Effector CD4-positive, alpha-beta T cell (primary cell): ENCODE measurements at regions not wholly inside any gene's neighbourhood (a gene's known extent, or its start where the extent isn't known, plus 50 kb on each side); places are given as distances from the start of the nearest gene placed in this dataset.
"Not testable (repeated sequence)": the region's sequence is repeated elsewhere in the genome, so short reads cannot be mapped to it uniquely, and the experiment has no call there.

ENCODE experiments used
- DNase-seq: peaks from one replicate; pipeline ENCODE4 v3.0.0-alpha.2; 2020

DNA sequence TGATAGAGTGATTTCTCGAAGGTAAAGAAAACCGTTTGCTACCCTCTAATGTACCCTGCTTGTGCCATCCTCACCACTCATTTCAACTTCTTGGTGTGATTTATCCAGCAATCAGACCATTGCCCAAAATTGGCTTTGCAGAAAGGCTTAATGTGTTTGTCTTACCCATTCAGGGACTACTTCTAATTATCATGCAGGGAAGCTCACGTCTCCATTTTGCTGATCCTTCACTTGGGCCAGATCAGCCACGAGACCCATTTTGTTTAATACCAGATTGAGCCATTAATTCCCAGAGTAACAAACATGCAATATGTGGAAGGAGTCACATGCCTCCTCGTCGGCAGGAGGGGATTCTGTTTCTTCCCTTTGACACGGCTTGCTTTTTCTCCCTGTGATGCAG, 51.1 kb upstream of the CRY1 start:
- DNase-seq: no peak

DNA sequence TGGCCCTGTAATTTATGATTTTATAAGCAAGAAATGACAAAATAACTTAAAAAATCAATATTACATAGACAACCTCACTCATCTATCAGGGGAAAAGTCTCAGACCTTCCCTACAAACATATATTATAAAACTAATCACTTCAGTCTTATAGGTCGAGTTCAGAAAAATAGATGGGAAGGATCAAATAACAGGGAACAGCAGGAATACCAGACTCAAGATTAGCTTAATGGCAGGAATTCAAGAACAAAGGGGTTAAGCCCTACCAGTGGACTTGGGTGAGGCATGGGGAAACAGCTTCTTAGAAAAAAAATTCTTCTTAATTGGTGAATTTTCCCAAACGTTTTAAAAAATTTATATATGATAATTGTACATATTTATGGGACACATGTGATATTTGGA, 51.6 kb upstream of the CRY1 start:
- DNase-seq: no peak

DNA sequence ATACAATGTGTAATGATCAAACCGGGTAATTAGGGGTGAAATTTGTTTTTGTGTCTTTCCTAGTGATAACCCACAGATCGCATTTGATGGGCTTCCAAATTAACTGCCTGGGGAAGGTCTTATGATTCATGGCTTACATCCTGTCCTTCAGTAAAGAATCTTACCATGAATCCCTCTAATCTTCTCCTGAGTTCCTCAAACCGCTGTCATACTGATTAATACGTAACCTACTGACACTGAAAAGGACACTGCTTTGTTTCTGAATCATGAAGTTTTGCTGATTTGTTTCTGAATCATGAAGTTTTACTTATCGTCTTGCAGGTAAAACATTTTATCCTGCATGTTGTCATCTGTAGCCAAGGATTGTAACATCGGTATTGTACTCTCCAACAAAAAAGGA, 52.0 kb upstream of the CRY1 start:
- DNase-seq: no peak

DNA sequence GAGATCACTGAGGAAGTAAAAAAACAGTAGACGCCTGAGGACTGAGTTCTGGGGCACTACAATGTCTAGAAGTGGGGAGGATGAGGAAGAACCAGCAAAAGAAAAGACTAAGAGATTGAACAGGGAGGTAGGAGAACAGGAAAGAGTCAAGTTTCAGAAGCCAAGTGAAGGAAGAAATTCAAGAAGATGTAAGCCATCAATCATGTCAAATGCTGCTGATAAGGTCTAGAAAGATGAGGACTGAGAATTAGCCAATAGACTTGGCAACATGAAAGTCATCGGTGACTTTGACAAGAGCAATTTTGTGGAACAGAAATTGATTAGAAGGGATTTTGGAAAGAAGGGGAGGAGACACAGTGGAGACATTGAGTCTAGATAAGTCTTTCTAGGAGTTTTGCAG, 54.8 kb upstream of the CRY1 start:
- DNase-seq: no peak

DNA sequence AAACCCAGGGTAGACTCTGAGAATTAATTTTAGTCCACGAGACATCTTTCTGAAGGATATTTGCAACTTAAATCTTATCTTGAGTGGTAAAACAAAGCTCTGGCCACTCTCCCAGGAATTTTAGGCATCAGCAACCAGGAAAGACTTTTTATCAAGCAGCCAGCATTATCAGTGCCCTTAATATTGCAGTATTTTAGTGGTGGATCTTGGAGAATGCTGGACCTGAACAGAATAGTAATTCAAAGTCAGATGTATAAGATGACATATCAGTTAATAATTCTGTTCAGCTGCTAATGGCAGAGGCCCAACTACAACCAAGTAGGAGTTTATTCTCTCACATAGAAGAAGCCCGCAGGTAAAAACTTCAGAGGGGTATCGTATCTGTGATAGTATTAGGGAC, 59.0 kb upstream of the CRY1 start:
- DNase-seq: no peak

DNA sequence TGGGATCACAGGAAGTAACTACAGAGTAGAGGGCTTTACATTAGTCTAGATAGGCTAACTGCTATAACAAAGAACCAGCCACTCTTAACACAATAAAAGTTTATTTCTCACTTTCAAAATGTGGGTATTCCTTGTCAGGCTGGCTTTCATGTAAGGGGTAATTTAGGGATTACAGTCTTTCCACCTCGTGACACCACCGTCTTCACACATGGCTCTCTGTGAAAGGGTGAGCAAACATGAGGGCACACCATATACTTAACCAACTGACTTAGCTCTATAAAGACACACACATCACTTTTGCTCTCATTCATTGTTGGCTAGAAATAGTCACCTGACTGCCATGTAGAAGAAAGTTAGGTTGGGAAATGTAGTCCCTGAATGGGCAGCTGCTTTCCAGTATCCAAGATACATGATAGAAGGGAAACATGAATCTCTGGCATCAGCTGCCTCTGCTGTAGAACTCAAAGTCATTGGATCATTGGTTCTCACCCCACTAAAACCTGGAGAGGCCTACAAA, 66.1 kb upstream of the CRY1 start:
- no peak for DNase-seq

DNA sequence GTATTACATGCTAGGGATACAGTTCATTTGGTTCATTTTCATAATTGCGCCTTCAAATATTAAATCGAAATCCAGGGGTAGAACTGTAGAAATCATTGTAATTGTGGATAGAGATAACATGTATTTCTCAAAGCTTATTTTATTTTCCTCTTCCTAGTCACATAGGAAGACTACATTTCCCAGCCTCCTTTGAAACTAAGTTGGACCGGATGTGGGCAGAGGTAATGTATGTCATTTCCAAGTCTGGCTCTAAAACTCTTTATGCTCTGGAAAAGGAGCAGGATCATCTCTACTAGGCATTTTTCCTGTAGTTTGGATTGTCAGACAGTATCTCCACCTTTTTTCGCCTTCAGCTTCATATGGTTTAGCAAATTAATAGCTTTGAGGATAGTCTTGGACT, 70.1 kb upstream of the CRY1 start:
- no peak for DNase-seq

DNA sequence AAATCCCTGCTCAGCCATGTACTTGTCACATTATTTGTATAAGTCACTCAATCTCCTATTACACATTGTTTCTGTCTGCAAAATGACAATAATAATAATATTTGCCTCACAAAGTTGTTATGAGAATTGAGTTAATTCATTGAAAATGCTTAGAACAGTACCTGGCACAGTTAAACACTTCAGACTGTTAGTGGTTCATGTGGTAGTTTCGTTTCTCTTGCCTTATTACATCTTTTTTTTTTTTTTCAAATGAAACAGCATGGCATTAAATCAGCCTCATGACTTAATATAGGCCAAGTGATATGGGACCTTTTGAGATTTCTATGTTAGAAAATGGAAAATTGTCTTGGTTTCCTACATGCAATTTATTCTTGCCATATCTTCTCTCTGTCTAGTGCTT, 71.0 kb upstream of the CRY1 start:
- DNase-seq: no peak

DNA sequence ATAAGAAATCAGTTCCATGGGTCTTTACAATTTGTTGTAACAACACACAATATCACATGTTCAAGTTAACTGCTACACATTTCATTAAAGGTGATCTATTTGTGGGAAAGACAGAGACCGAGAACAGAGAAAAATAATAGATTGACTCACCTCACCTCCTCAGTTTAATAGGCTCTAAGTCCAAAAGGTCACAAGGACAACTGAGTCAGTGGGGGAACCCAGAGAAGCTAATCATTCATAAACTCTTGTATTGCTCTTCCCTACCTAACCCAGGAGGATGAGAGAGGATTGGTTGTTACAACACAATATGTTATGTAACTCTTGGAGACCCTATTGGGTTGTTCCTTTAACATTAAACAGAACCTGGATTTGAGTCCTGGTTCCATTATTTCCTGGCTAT, 72.2 kb upstream of the CRY1 start:
- no peak for DNase-seq

DNA sequence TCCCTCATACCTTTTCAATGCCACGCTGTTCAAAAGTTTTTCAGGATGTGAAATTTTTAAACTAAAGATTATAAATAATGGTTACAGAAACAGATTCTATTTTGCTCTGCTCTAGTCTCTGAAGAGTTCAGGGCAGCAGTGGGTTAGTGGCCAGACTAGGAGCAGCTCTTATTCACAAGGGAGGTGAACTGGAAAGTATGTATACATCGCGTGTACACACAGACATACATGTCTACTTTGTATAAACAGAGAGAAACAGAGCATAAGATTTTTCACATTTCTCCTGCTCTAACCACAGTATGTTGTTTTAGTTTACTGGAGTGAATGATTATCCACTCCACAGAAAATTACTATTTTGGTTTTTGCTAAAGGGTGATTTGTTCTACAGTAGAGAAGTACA, 74.4 kb upstream of the CRY1 start:
- DNase-seq: no peak

DNA sequence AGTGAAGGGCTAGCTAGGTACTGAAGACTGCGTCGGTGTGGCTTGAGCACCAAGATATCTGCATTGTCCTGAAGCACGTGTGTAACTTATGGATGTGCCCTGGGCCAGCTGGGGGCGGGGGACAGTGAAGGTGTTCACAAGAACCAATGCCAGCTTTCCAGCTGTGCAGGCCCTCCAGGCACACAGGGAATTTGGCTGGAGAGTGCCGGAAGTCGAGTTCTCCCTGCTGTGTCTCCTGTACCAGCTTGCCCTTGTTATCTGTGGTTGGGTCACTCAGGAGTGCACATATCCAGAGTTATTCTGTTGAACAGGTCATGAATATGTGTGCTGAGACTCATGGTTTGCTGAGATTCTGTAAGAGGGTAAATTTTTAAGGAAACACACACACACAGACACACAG, 75.9 kb upstream of the CRY1 start:
- DNase-seq: no peak

DNA sequence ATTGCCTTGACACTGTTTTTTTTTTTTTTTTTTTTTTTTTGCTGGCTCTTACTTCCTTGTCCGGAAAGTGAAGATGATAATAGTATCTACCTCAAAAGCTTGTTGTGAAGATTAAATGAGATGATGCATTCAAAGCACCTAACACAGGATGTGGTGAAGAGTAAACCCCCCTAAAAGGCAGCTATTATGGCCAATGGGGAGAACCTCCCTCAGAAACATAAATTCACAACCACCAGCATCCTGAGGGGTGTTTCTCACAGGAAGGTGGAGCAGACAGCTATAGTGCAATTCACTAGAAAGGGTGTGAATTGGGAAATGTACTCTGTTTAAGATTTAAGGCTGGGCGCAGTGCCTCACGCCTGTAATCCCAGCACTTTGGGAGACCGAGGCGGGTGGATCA, 85.4 kb upstream of the CRY1 start:
- no peak for DNase-seq

DNA sequence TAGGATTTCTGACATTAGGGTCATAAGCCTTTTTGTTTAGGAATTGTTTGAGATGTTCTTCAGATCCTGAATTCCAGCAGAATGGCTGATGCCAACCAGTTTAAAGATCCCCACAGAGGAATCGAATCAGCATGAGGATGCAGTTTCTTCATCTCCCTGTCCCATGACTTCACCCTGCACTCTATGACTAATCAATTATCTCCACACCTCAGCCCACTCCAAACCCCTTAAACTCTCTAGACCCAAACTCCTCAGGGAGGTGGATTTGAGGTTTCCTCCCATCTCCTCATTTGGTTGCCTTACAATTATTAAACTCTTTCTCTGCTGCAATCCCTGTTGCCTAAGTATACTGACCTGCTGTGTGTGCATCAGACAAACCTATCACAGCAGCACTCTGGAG, 86.5 kb upstream of the CRY1 start:
- DNase-seq: no peak

DNA sequence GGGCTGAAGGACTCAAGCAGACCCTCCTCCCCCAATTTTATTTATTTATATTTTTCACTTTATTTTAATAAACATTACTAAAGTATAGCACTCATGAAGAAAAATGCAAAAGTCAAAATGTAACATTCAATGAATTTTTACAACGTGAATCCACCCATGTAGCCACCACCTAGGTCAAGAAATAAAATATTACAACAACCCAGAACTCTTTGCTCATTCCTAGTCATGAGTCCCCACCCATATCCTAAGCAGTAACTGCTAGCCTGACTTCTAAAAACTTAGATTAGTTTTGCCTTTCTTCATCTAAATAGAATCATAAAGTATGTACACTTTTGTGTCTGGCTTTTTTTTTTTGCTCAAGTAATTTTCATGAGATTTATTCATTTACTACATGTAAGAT, 86.9 kb upstream of the CRY1 start:
- DNase-seq: no peak

DNA sequence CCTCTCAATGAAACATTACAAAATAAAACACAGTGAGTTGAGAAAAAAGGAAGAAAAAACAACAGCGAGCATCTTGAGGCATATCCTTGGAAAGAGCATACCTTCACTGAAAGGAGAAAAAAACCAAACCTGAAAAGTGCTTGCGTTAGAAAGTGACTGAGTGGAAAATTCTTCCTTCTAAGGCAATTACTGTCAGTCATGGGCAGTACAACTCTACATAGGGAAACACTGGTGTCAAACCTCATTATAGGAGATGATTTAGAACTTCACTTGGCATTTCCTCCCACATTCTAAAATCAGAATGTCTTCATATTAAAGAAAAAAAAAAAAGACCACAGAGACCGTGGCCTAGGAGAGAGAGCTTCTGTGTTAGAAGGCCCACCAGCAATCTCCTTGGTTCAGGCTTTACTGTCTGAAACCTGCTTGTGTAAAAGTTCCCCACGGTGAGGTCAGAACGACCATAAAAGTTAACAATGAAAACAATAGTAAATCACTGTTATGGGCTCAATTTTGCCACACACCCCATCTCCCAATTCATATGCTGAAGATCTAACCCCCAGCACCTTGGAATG, 91.1 kb upstream of the CRY1 start:
- DNase-seq: no peak

DNA sequence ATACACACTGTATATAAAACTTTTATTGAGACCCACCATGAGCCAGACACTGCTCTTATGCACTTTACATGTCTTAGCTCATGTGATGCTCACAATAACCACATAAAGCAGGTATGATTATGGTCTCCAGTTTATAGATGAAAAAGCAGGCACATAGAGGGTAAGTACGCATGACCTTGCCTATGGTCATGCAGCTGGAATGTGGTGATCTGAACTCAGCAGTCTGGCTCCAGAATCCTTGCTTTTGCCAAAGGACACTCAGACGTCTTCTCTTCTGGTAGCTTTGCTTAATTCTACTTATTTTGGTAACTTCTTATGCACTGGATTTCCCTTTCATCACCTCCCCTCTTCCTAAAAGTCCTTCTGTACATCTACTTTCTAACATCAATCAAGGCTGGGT, 103.3 kb upstream of the CRY1 start:
- DNase-seq: no peak

DNA sequence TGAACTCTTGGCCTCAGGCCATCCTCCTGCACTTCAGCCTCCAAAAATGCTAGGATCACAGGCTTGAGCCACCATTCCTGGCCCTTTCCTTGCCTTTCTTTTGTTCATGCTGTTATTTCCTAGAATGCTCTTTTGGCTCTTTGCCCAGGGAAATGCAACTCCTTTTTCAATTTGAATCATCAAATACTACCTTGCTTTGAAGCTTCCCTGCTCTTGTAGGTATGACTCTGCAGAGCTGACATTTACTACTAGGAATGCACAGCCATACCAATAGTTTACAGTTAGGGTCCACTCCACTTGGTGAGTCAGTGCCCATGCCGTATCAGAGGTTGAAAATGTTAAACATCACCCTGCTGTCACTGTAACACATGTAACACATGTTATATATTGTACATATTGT, 107.0 kb upstream of the CRY1 start:
- no peak for DNase-seq

DNA sequence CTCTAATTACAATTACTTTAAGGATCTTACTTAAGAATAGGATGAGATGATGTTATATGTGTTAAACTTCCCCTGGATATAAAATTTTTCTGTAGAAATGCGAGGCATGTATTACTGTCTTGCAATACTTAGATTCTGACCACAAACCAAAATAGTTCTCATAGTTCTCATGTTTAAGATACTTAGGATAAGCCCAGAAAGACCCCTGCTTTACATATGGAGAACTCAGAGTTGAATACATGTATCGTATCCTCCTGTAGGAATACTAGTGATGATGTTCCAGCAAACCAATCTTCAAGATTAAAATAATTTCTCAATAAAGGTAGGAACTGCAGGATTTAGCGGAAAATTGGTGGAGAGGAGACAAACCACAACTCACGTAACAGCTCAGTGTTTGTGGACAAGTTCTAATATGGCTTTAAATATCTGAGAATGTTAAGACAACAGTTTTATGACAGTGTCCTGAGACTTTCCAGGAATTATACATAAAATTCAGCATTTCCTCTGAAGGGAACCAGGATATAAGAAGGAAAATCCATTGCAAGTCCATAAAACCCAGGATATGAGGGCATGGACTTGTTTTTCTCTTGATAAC, 114.7 kb upstream of the CRY1 start:
- no peak for DNase-seq

DNA sequence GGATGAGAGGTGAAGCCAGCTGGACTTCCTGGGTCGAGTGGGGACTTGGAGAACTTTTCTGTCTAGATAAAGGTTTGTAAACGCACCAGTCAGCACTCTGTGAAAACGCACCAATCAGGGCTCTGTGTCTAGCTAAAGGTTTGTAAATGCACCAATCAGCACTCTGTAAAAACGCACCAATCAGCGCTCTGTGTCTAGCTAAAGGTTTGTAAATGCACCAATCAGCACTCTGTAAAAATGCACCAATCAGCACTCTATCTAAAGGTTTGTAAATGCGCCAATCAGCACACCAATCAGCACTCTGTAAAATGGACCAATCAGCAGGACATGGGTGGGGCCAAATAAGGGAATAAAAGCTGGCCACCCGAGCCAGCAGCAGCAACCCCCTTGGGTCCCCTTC, 116.4 kb upstream of the CRY1 start:
- DNase-seq: not testable (repeated sequence)

DNA sequence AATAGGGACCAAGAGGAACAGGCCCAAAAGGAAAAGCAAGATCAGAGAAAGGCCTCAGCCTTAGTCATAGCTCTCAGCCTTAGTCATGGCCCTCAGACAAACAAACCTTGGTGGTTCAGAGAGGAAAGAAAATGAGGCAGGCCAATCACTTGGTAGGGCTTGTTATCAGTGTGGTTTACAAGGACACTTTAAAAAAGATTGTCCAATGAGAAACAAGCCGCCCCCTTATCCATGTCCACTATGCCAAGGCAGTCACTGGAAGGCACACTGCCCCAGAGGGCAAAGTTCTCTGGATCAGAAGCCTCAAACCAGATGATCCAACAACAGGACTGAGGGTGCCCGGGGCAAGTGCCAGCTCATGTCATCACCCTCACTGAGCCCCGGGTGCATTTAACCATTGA, 121.0 kb upstream of the CRY1 start:
- not testable (repeated sequence) for DNase-seq

DNA sequence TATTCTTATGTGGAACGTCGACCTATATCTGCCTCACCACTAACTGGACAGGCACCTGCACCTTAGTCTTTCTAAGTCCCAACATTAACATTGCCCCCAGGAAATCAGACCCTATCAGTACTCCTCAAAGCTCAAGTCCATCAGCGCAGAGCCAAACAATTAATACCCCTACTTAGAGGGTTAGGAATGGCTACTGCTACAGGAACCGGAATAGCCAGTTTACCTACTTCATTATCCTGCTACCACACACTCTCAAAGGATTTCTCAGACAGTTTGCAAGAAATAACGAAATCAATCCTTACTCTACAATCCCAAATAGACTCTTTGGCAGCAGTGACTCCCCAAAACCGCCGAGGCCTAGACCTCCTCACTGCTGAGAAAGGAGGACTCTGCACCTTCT, 123.1 kb upstream of the CRY1 start:
- DNase-seq: not testable (repeated sequence)

DNA sequence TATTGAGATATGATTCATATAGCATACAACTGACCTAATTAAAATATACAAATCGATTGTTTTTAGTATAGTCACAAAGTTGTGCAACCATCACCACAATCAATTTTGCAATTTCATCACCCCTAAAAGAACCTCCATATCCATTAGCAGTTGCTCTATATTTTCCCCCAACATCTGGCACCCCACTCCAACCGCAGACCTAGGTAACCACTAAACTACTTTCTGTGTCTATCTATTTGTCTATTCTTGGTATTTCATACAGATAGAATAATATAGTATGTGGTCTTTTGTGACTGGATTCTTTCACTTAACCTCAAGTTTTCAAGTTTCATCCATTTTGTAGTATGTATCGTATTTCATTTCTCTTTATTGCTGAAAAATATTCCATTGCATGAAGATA, 126.0 kb upstream of the CRY1 start:
- no peak for DNase-seq

DNA sequence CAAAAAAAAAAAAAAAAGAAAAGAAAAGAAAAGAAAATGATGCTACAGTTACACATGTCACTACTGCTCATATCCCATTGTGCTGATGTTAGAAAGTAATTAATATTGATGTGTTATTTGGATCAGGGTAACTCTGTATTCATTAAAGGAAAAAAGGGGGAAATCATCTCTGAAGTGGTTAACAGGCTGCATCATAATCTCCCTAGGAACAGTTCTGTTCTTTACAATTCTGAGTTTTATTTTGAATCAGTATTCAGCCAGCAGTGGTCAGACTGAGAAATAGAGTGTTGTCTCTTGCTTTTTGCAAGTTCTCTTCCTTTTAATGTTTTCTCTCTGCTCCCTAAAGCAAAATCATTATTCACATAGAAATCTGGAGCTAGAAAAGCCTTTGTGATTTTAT, 128.6 kb upstream of the CRY1 start:
- no peak for DNase-seq

DNA sequence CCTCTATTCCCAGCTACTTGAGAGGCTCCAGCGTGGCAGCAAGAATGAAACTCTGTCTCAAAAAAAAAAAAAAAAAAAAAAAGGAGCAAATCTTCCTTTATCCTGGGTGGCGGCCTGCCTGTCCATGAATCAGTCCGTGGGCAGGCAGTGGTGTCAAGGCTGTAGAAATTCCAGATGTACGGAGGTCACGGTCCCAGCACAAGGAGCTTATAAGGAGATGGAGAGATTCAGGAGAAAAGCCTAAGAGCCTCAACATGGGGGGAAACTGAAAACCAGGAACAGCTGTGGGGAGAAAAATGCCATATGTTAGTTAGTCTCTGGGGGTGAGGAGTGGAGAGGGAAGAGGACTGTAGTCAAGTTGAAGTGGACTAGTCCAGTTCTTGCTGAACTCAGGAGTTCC, 130.5 kb upstream of the CRY1 start:
- DNase-seq: no peak

DNA sequence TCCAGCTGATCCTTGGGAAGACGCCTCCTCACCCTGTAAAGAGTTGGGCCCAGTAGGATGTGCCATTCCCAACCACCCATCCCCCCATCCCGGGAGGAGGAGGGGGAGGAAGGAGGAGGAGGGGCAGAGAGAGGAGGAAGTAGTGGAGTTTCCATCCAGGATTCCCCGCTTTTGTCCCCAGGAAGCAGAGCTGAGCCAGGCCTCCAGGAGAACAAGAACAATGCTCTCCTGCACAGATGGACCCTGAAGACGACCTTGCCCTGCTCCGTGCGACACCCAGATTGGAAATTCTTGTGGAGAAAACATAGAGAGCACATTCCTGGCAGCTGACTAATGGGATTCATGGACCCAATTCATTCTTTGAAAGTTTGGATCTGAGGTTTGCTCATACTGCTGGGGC, 132.3 kb upstream of the CRY1 start:
- no peak for DNase-seq
